ENCODE measurements at regions not wholly inside any gene's neighbourhood (a gene's known extent, or its start where the extent isn't known, plus 50 kb on each side); places are given as distances from the start of the nearest gene placed in this dataset.

- ChIA-PET POLR2A (no interaction called here), CTCF (no interaction called here)
- H3K4me3 Mint-ChIP-seq = no peak overlapping the region
- Histone ChIP-seq H3K4me3 (ENCODE audit: control insufficient read depth in 1 of 2, extremely low read depth in 1 of 2, low read length in 1 of 2) (no peak overlapping the region), H3K4me1 (ENCODE audit: control insufficient read depth in 1 of 2, extremely low read depth in 1 of 2, insufficient read depth in 2 of 2, low read length in 2 of 2) (no peaks in the 10 kb centered on the region), H3K9me3 (no peaks in the 10 kb centered on the region), H3K27me3 (replicated peaks in 1 of 2; ENCODE audit: control insufficient read depth in 2 of 2, extremely low read depth in 1 of 2, insufficient read depth in 2 of 2, low read length in 1 of 2) (peaks cover 0 to 4% of the 10 kb centered on the region in 2 experiments), H3K36me3 (ENCODE audit: control insufficient read depth in 2 of 2, extremely low read depth in 1 of 2, insufficient read depth in 1 of 2, low read length in 1 of 2) (no peaks in the 10 kb centered on the region), H3K27ac (ENCODE audit: low read length) (no peak overlapping the region)
- no CpG with 5 or more reads among the region's 4 CpGs for WGBS (ENCODE audit: insufficient coverage)
- H3K27ac Mint-ChIP-seq = no peak overlapping the region
- H3K9me3 Mint-ChIP-seq = no peaks in the 10 kb centered on the region
- DNase-seq = no peak
- peaks cover 5 to 13% of the 10 kb centered on the region in 2 donors for H3K27me3 Mint-ChIP-seq
- H3K36me3 Mint-ChIP-seq = no peaks in the 10 kb centered on the region
- ATAC-seq (replicated peaks in 1 of 4) = no peak
- H3K4me1 Mint-ChIP-seq = no peaks in the 10 kb centered on the region
These were observed 257.4 kb downstream of the ENC1 start for GRCh38 chr5:74382987-74383593.

- Histone ChIP-seq H3K4me1 (ENCODE audit: control insufficient read depth in 1 of 2, extremely low read depth in 1 of 2, insufficient read depth in 2 of 2, low read length in 2 of 2) (no peaks in the 10 kb centered on the region), H3K9me3 (no peaks in the 10 kb centered on the region), H3K4me3 (ENCODE audit: control insufficient read depth in 1 of 2, extremely low read depth in 1 of 2, low read length in 1 of 2) (no peak overlapping the region), H3K27me3 (replicated peaks in 1 of 2; ENCODE audit: control insufficient read depth in 2 of 2, extremely low read depth in 1 of 2, insufficient read depth in 2 of 2, low read length in 1 of 2) (peaks cover 0 to 6% of the 10 kb centered on the region in 2 experiments), H3K36me3 (ENCODE audit: control insufficient read depth in 2 of 2, extremely low read depth in 1 of 2, insufficient read depth in 1 of 2, low read length in 1 of 2) (no peaks in the 10 kb centered on the region), H3K27ac (ENCODE audit: low read length) (no peak overlapping the region)
- ChIA-PET CTCF (no interaction called here), POLR2A (no interaction called here)
- WGBS (ENCODE audit: insufficient coverage) = no CpG with 5 or more reads among the region's 3 CpGs
- DNase-seq = no peak
- no peak for ATAC-seq (replicated peaks in 1 of 4)
- H3K27ac Mint-ChIP-seq = no peak overlapping the region
- H3K4me1 Mint-ChIP-seq = no peaks in the 10 kb centered on the region
- H3K27me3 Mint-ChIP-seq = peaks cover 5 to 17% of the 10 kb centered on the region in 2 donors
- no peaks in the 10 kb centered on the region for H3K9me3 Mint-ChIP-seq
- H3K36me3 Mint-ChIP-seq = no peaks in the 10 kb centered on the region
- no peak overlapping the region for H3K4me3 Mint-ChIP-seq
These were observed 258.2 kb downstream of the ENC1 start for GRCh38 chr5:74382123-74382855.

GRCh38 chr5:74380193-74380592 is 260.3 kb downstream of the ENC1 start:
- Mint-ChIP-seq H3K36me3 (no peaks in the 10 kb centered on the region), H3K27ac (no peak overlapping the region), H3K4me3 (no peak overlapping the region), H3K4me1 (no peaks in the 10 kb centered on the region), H3K27me3 (peaks cover 5 to 17% of the 10 kb centered on the region in 2 donors), H3K9me3 (no peaks in the 10 kb centered on the region)
- Histone ChIP-seq H3K36me3 (ENCODE audit: control insufficient read depth in 2 of 2, extremely low read depth in 1 of 2, insufficient read depth in 1 of 2, low read length in 1 of 2) (no peaks in the 10 kb centered on the region), H3K9me3 (no peaks in the 10 kb centered on the region), H3K27ac (ENCODE audit: low read length) (no peak overlapping the region), H3K27me3 (replicated peaks in 1 of 2; ENCODE audit: control insufficient read depth in 2 of 2, extremely low read depth in 1 of 2, insufficient read depth in 2 of 2, low read length in 1 of 2) (peaks cover 0 to 7% of the 10 kb centered on the region in 2 experiments), H3K4me1 (ENCODE audit: control insufficient read depth in 1 of 2, extremely low read depth in 1 of 2, insufficient read depth in 2 of 2, low read length in 2 of 2) (no peaks in the 10 kb centered on the region), H3K4me3 (ENCODE audit: control insufficient read depth in 1 of 2, extremely low read depth in 1 of 2, low read length in 1 of 2) (no peak overlapping the region)
- POLR2A ChIA-PET = no interaction called here
- ATAC-seq (replicated peaks in 1 of 4) (no peak), DNase-seq (no peak)
- CTCF ChIA-PET = no interaction called here
- WGBS (ENCODE audit: insufficient coverage) = 81% methylated on average over 5 of the region's 5 CpGs

GRCh38 chr5:74378464-74378863 is 262.1 kb downstream of the ENC1 start:
- H3K36me3 Mint-ChIP-seq = no peaks in the 10 kb centered on the region
- ATAC-seq (replicated peaks in 1 of 4) = no peak
- no peak overlapping the region for H3K27ac Mint-ChIP-seq
- ChIA-PET POLR2A (no interaction called here), CTCF (interaction anchor here in 1 of 2 donors (0.5 kb wide), 1 partner anchor 434 kb away, joined by 3 read pairs; no protein-coding TSS in a partner anchor)
- H3K4me3 Mint-ChIP-seq = no peak overlapping the region
- Histone ChIP-seq H3K9me3 (no peaks in the 10 kb centered on the region), H3K4me3 (ENCODE audit: control insufficient read depth in 1 of 2, extremely low read depth in 1 of 2, low read length in 1 of 2) (no peak overlapping the region), H3K27ac (ENCODE audit: low read length) (no peak overlapping the region), H3K4me1 (ENCODE audit: control insufficient read depth in 1 of 2, extremely low read depth in 1 of 2, insufficient read depth in 2 of 2, low read length in 2 of 2) (no peaks in the 10 kb centered on the region), H3K36me3 (ENCODE audit: control insufficient read depth in 2 of 2, extremely low read depth in 1 of 2, insufficient read depth in 1 of 2, low read length in 1 of 2) (no peaks in the 10 kb centered on the region), H3K27me3 (replicated peaks in 1 of 2; ENCODE audit: control insufficient read depth in 2 of 2, extremely low read depth in 1 of 2, insufficient read depth in 2 of 2, low read length in 1 of 2) (peaks cover 0 to 3% of the 10 kb centered on the region in 2 experiments)
- DNase-seq = no peak
- no CpG with 5 or more reads among the region's 1 CpG for WGBS (ENCODE audit: insufficient coverage)
- peaks cover 1 to 12% of the 10 kb centered on the region in 2 donors for H3K27me3 Mint-ChIP-seq
- H3K4me1 Mint-ChIP-seq = no peaks in the 10 kb centered on the region
- H3K9me3 Mint-ChIP-seq = no peaks in the 10 kb centered on the region

GRCh38 chr5:74376187-74376586 is 264.3 kb downstream of the ENC1 start:
- ChIA-PET POLR2A (no interaction called here), CTCF (no interaction called here)
- no peak for DNase-seq
- Mint-ChIP-seq H3K4me3 (no peak overlapping the region), H3K36me3 (no peaks in the 10 kb centered on the region), H3K9me3 (no peaks in the 10 kb centered on the region), H3K27ac (no peak overlapping the region), H3K27me3 (peaks cover 1 to 12% of the 10 kb centered on the region in 2 donors), H3K4me1 (no peaks in the 10 kb centered on the region)
- Histone ChIP-seq H3K4me1 (ENCODE audit: control insufficient read depth in 1 of 2, extremely low read depth in 1 of 2, insufficient read depth in 2 of 2, low read length in 2 of 2) (no peaks in the 10 kb centered on the region), H3K4me3 (ENCODE audit: control insufficient read depth in 1 of 2, extremely low read depth in 1 of 2, low read length in 1 of 2) (no peak overlapping the region), H3K36me3 (ENCODE audit: control insufficient read depth in 2 of 2, extremely low read depth in 1 of 2, insufficient read depth in 1 of 2, low read length in 1 of 2) (no peaks in the 10 kb centered on the region), H3K27me3 (replicated peaks in 1 of 2; ENCODE audit: control insufficient read depth in 2 of 2, extremely low read depth in 1 of 2, insufficient read depth in 2 of 2, low read length in 1 of 2) (peaks cover 0 to 3% of the 10 kb centered on the region in 2 experiments), H3K27ac (ENCODE audit: low read length) (no peak overlapping the region), H3K9me3 (no peaks in the 10 kb centered on the region)
- 60% methylated on average over 1 of the region's 1 CpG for WGBS (ENCODE audit: insufficient coverage)
- ATAC-seq (replicated peaks in 1 of 4) = no peak

GRCh38 chr5:74375271-74375670 is 265.3 kb downstream of the ENC1 start:
- POLR2A ChIA-PET = no interaction called here
- 73% methylated on average over 2 of the region's 2 CpGs for WGBS (ENCODE audit: insufficient coverage)
- H3K4me1 ChIP-seq (ENCODE audit: control insufficient read depth in 1 of 2, extremely low read depth in 1 of 2, insufficient read depth in 2 of 2, low read length in 2 of 2) = no peaks in the 10 kb centered on the region
- ATAC-seq (replicated peaks in 1 of 4) (no peak), DNase-seq (no peak)
- no peaks in the 10 kb centered on the region for H3K9me3 ChIP-seq
- H3K27ac ChIP-seq (ENCODE audit: low read length) = no peak overlapping the region
- Mint-ChIP-seq H3K27ac (no peak overlapping the region), H3K4me1 (no peaks in the 10 kb centered on the region), H3K36me3 (no peaks in the 10 kb centered on the region), H3K27me3 (peaks cover 0 to 12% of the 10 kb centered on the region in 2 donors), H3K9me3 (no peaks in the 10 kb centered on the region), H3K4me3 (no peak overlapping the region)
- no peak overlapping the region for H3K4me3 ChIP-seq (ENCODE audit: control insufficient read depth in 1 of 2, extremely low read depth in 1 of 2, low read length in 1 of 2)
- H3K36me3 ChIP-seq (ENCODE audit: control insufficient read depth in 2 of 2, extremely low read depth in 1 of 2, insufficient read depth in 1 of 2, low read length in 1 of 2) = no peaks in the 10 kb centered on the region
- CTCF ChIA-PET = no interaction called here
- peaks cover 0 to 3% of the 10 kb centered on the region in 2 experiments for H3K27me3 ChIP-seq (replicated peaks in 1 of 2; ENCODE audit: control insufficient read depth in 2 of 2, extremely low read depth in 1 of 2, insufficient read depth in 2 of 2, low read length in 1 of 2)

All from T-cell (primary cell).